Progenitor cell of endocrine pancreas (in vitro differentiated cells): ENCODE measurements at regions not wholly inside any gene's neighbourhood (a gene's known extent, or its start where the extent isn't known, plus 50 kb on each side); places are given as distances from the start of the nearest gene placed in this dataset.

Source experiments
- DNase-seq: peaks from one replicate; pipeline ENCODE4 v3.0.0; 2021; ENCODE audit warnings: low spot score; ENCODE audit not compliant: unreplicated experiment
- H3K27ac Mint-ChIP-seq: 2 replicates; pipeline ENCODE4 v1.8.0; 2021; ENCODE audit warnings: mild to moderate bottlenecking, moderate library complexity, mixed read lengths
- H3K27me3 Mint-ChIP-seq: 2 replicates; pipeline ENCODE4 v1.8.0; 2021; ENCODE audit warnings: mixed read lengths
- H3K36me3 Mint-ChIP-seq: 2 replicates; pipeline ENCODE4 v1.8.0; 2022; ENCODE audit warnings: mixed read lengths; ENCODE audit not compliant: insufficient read depth
- H3K4me1 Mint-ChIP-seq: 2 replicates; pipeline ENCODE4 v1.8.0; 2021; ENCODE audit warnings: low read depth, mixed read lengths
- H3K4me3 Mint-ChIP-seq: 2 replicates; pipeline ENCODE4 v1.8.0; 2021; ENCODE audit warnings: low read depth, mild to moderate bottlenecking, moderate library complexity, mixed read lengths
- H3K9me3 Mint-ChIP-seq: 2 replicates; pipeline ENCODE4 v1.8.0; 2021; ENCODE audit warnings: low read depth, mixed read lengths
- CTCF ChIP-seq: fragments of 200-600 bp; sonication (generic); IDR thresholded peaks from one replicate; pipeline ENCODE4 v1.5.0; 2021; ENCODE audit warnings: antibody characterized with exemption, mild to moderate bottlenecking; ENCODE audit not compliant: unreplicated experiment

- Mint-ChIP-seq H3K4me1 (peaks cover 1% of the 10 kb centered on the region), H3K36me3 (no peaks in the 10 kb centered on the region), H3K9me3 (no peaks in the 10 kb centered on the region), H3K4me3 (no peak overlapping the region), H3K27me3 (no peaks in the 10 kb centered on the region), H3K27ac (no peak overlapping the region)
- no peak for DNase-seq
- no peak for TF ChIP-seq CTCF
Observed at GRCh38 chr2:217092710-217093379, 233.0 kb upstream of the TNP1 start.

GRCh38 chr2:217091531-217091930 lies 231.7 kb upstream of the TNP1 start:
- no peak overlapping the region for H3K27ac Mint-ChIP-seq
- no peaks in the 10 kb centered on the region for H3K9me3 Mint-ChIP-seq
- no peaks in the 10 kb centered on the region for H3K36me3 Mint-ChIP-seq
- peaks cover 1% of the 10 kb centered on the region for H3K4me1 Mint-ChIP-seq
- TF ChIP-seq CTCF = no peak
- DNase-seq = no peak
- H3K27me3 Mint-ChIP-seq = no peaks in the 10 kb centered on the region
- no peak overlapping the region for H3K4me3 Mint-ChIP-seq

- no peak for DNase-seq
- Mint-ChIP-seq H3K4me1 (peaks cover 1% of the 10 kb centered on the region), H3K27me3 (no peaks in the 10 kb centered on the region), H3K9me3 (no peaks in the 10 kb centered on the region), H3K36me3 (no peaks in the 10 kb centered on the region), H3K4me3 (no peak overlapping the region), H3K27ac (no peak overlapping the region)
- no peak for TF ChIP-seq CTCF
Observed at GRCh38 chr2:217090884-217091283, 231.0 kb upstream of the TNP1 start.

GRCh38 chr2:217090024-217090473 lies 230.2 kb upstream of the TNP1 start:
- H3K27ac Mint-ChIP-seq = no peak overlapping the region
- no peak for DNase-seq
- no peaks in the 10 kb centered on the region for H3K36me3 Mint-ChIP-seq
- TF ChIP-seq CTCF = no peak
- no peaks in the 10 kb centered on the region for H3K9me3 Mint-ChIP-seq
- no peak overlapping the region for H3K4me3 Mint-ChIP-seq
- H3K4me1 Mint-ChIP-seq = peaks cover 1% of the 10 kb centered on the region
- H3K27me3 Mint-ChIP-seq = no peaks in the 10 kb centered on the region

- H3K9me3 Mint-ChIP-seq = no peaks in the 10 kb centered on the region
- H3K36me3 Mint-ChIP-seq = no peaks in the 10 kb centered on the region
- H3K27me3 Mint-ChIP-seq = peaks cover 3% of the 10 kb centered on the region
- no peak overlapping the region for H3K4me3 Mint-ChIP-seq
- no peak for TF ChIP-seq CTCF
- H3K27ac Mint-ChIP-seq = no peak overlapping the region
- no peaks in the 10 kb centered on the region for H3K4me1 Mint-ChIP-seq
- no peak for DNase-seq
Observed at GRCh38 chr2:217086718-217087117, 226.9 kb upstream of the TNP1 start.
